Activated T-cell treated with anti-CD3 and anti-CD28 coated beads, Interleukin-2, amount 50 U/mL, for 4 hours (primary cell): ENCODE measurements at regions not wholly inside any gene's neighbourhood (a gene's known extent, or its start where the extent isn't known, plus 50 kb on each side); places are given as distances from the start of the nearest gene placed in this dataset.
"Not testable (repeated sequence)": the region's sequence is repeated elsewhere in the genome, so short reads cannot be mapped to it uniquely, and the experiment has no call there.

Experiments used
- ATAC-seq, 2 donors: fragments of 200-7000 bp; cut with Tn5 transposase; one replicate each; pipeline ENCODE4 v1.10.0; 2021
- DNase-seq: peaks from one replicate; pipeline ENCODE4 v3.0.0-alpha.2; 2020
- H3K27me3 Mint-ChIP-seq: one replicate; pipeline ENCODE4 v1.8.0; 2021; ENCODE audit warnings: low read depth, mixed read lengths
- H3K36me3 Mint-ChIP-seq: one replicate; pipeline ENCODE4 v1.8.0; 2022; ENCODE audit warnings: mixed read lengths; ENCODE audit not compliant: insufficient read depth
- H3K4me1 Mint-ChIP-seq: one replicate; pipeline ENCODE4 v1.8.0; 2021; ENCODE audit warnings: low read depth, mixed read lengths
- H3K4me3 Mint-ChIP-seq: one replicate; pipeline ENCODE4 v1.8.0; 2021; ENCODE audit warnings: mild to moderate bottlenecking, moderate library complexity, mixed read lengths
- H3K9me3 Mint-ChIP-seq: one replicate; pipeline ENCODE4 v1.8.0; 2021; ENCODE audit warnings: mixed read lengths

DNA sequence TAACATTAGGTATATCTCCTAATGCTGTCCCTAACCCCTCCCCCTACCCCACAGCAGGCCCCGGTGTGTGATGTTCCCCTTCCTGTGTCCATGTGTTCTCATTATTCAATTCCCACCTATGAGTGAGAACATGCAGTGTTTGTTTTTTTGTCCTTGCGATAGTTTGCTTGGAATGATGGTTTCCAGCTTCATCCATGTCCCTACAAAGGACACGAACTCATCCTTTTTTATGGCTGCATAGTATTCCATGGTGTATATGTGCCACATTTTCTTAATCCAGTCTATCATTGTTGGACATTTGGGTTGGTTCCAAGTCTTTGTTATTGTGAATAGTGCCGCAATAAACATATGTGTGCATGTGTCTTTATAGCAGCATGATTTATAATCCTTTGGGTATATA lies 164.5 kb downstream of the RPLP1 start:
- not testable (repeated sequence) for H3K27me3 Mint-ChIP-seq, H3K9me3 Mint-ChIP-seq, DNase-seq, H3K36me3 Mint-ChIP-seq, H3K4me3 Mint-ChIP-seq, ATAC-seq, H3K4me1 Mint-ChIP-seq

GRCh38 chr15:69623392-69624154 lies 171.0 kb downstream of the RPLP1 start:
- peaks cover 9% of the 10 kb centered on the region for H3K27me3 Mint-ChIP-seq
- H3K9me3 Mint-ChIP-seq = no peaks in the 10 kb centered on the region
- ATAC-seq (peak in 1 of 2 donors; percentile 78), DNase-seq (no peak)
- peaks cover 5% of the 10 kb centered on the region for H3K4me1 Mint-ChIP-seq
- no peaks in the 10 kb centered on the region for H3K36me3 Mint-ChIP-seq
- H3K4me3 Mint-ChIP-seq = no peak overlapping the region

DNA sequence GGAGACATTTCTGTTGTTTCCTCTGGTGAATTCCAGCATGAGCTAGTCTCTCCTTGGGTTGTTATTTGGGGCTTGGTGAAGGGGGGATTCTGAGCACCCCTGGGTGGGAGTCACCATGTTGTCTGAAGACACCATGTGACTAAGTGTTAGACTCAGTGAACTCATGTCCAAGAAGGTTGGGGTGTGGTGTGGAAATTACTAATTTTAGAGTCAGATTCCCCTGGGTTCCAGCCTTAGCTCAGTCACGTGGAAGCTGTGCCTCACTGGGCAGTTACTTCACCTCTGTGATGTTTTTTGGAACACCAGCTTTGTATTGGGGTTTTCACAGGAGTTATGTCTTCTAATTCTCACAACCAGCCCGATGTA lies 171.5 kb downstream of the RPLP1 start:
- peak in 1 of 2 donors; percentile 58 for ATAC-seq
- no peaks in the 10 kb centered on the region for H3K9me3 Mint-ChIP-seq
- peaks cover 5% of the 10 kb centered on the region for H3K4me1 Mint-ChIP-seq
- H3K27me3 Mint-ChIP-seq = peaks cover 9% of the 10 kb centered on the region
- no peaks in the 10 kb centered on the region for H3K36me3 Mint-ChIP-seq
- no peak overlapping the region for H3K4me3 Mint-ChIP-seq
- no peak for DNase-seq

- Mint-ChIP-seq H3K4me1 (peaks cover 5% of the 10 kb centered on the region), H3K27me3 (peaks cover 9% of the 10 kb centered on the region), H3K36me3 (no peaks in the 10 kb centered on the region), H3K9me3 (no peaks in the 10 kb centered on the region), H3K4me3 (no peak overlapping the region)
- DNase-seq (no peak), ATAC-seq (no peak)
Measured at GRCh38 chr15:69624816-69625215, 172.2 kb downstream of the RPLP1 start.

GRCh38 chr15:69625328-69625727 lies 172.7 kb downstream of the RPLP1 start:
- Mint-ChIP-seq H3K36me3 (no peaks in the 10 kb centered on the region), H3K4me3 (no peak overlapping the region), H3K27me3 (peaks cover 7% of the 10 kb centered on the region), H3K9me3 (no peaks in the 10 kb centered on the region), H3K4me1 (peaks cover 6% of the 10 kb centered on the region)
- ATAC-seq (no peak), DNase-seq (no peak)

DNA sequence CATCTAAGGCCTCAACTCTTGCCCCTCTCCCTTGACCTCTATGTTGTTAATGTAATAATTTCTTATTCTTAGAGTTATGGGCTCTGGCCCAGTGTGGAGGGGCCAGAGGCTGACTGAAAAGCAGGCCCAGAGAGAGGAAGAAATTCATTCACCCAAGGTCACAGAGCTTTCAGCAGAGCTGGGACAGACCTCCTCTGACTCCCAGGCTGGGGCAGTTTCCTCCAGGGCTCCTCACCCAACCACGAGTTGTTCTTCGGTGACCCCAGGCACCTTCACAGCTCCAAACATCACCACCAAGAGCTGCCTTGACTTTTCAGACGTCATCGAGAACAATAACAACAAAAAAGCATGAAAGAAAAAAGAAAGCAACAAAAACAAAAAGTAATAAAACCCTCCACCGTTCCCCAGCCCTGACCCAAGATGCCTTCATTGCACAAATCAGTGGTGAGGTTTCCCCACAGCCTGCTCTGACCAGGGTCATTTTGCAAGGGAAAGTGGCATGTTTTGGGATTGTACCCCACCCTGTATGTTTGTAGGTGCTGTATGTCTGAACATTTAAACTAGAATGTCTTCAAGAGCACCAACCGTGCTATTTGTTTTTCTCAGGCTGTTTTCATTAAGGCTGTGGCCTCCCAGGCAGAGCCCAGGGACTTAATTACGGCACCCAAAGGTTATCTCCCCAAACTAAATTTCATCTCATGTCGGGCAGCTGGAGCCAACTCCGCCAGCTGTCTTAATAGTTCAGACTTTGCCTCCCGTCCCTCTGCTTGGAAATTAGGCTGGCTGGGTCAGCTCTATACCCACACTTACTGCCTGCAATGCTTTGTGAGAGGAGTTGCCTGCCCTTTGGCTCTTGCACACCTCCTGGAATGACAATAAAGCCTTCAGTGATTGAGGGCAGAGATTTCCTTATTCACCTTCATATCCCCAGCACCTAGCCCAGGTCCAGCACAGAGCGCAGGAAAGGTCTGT lies 173.8 kb downstream of the RPLP1 start:
- ATAC-seq (no peak), DNase-seq (no peak)
- Mint-ChIP-seq H3K36me3 (no peaks in the 10 kb centered on the region), H3K4me3 (no peak overlapping the region), H3K9me3 (no peaks in the 10 kb centered on the region), H3K4me1 (peaks cover 10% of the 10 kb centered on the region), H3K27me3 (peaks cover 16% of the 10 kb centered on the region)

DNA sequence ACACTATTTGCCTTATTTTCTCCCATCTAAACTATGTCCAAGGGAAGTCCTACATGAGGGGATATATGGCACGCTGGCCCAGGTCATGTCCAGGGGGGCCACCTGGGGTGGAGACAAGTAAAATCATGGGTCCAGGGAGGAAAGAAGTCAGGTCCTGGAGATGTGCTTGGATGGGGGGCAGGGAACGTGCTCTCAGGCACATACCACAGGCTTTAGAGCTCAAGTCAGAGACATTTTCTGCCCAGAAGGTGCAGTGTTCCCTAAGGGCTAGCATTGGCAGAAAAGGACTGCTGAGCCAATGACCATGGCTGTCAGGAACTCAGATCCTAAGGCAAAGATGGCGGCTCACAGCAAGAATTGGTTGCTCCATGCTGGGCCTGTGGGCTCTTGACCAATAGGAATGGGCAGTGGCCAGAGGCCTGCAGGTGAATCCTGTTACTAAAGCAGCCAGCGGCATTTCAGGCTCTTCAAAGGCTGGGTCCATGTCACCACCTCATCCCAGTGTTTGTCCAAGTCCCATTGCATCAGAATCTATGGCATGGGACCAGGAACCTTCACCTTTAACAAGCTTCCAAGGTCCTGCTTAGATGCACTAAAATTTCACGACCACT lies 175.0 kb downstream of the RPLP1 start:
- Mint-ChIP-seq H3K9me3 (no peaks in the 10 kb centered on the region), H3K4me3 (no peak overlapping the region), H3K4me1 (peaks cover 10% of the 10 kb centered on the region), H3K36me3 (no peaks in the 10 kb centered on the region), H3K27me3 (peaks cover 20% of the 10 kb centered on the region)
- ATAC-seq = no peak
- no peak for DNase-seq

DNA sequence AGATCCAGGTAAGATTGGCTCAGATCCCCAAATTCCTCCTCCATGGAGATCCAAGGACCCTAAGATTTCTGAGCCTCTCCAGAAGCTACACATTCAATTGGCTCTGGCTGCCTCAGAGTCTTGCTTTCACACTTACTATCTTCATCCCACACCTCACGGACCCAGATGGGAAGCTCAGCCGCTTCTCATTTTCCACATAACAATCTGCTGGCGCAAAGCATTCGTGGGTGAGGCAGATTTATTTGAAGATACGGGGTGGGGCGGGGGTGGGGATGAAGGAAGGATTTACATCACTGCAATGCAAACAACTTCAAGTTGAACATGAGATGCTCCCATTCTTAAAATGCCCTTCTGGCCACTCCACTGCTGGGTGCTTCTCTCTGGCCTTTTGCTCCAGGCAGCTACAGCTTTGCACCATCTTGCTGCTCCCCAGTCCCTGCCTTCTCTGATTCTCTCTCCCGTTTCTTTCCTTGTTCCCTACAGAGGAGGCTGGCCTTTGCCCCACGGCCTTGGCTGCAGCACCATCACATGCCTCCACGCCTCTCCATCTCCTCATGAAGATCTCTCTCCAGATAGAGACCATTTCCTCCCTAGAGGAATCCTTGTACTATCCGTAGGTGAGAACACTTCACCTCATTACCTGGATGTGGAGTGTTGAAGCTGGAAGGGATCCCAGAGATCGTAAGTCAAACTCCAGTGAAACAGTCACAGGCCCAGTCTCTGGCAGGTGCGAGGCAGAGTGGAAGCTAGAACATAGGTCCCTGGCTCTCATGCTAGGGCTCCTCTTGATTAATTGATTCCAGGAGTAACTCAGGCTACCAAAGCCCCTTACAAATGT lies 175.9 kb downstream of the RPLP1 start:
- no peaks in the 10 kb centered on the region for H3K36me3 Mint-ChIP-seq
- DNase-seq (no peak), ATAC-seq (no peak)
- H3K27me3 Mint-ChIP-seq = peaks cover 20% of the 10 kb centered on the region
- no peak overlapping the region for H3K4me3 Mint-ChIP-seq
- no peaks in the 10 kb centered on the region for H3K9me3 Mint-ChIP-seq
- H3K4me1 Mint-ChIP-seq = peaks cover 12% of the 10 kb centered on the region

- Mint-ChIP-seq H3K9me3 (no peaks in the 10 kb centered on the region), H3K4me3 (no peak overlapping the region), H3K36me3 (no peaks in the 10 kb centered on the region), H3K27me3 (peaks cover 22% of the 10 kb centered on the region), H3K4me1 (peaks cover 7% of the 10 kb centered on the region)
- DNase-seq (peak; percentile 8), ATAC-seq (peak in 1 of 2 donors; percentile 10)
Measured at GRCh38 chr15:69629631-69630161, 177.1 kb downstream of the RPLP1 start.

- peaks cover 22% of the 10 kb centered on the region for H3K27me3 Mint-ChIP-seq
- no peak for ATAC-seq
- H3K4me3 Mint-ChIP-seq = no peak overlapping the region
Measured at GRCh38 chr15:69631005-69631404, 178.4 kb downstream of the RPLP1 start.

GRCh38 chr15:69631978-69632377 lies 179.4 kb downstream of the RPLP1 start:
- Mint-ChIP-seq H3K36me3 (no peaks in the 10 kb centered on the region), H3K27me3 (peaks cover 22% of the 10 kb centered on the region), H3K9me3 (no peaks in the 10 kb centered on the region), H3K4me3 (no peak overlapping the region), H3K4me1 (peaks cover 7% of the 10 kb centered on the region)
- DNase-seq (no peak), ATAC-seq (no peak)

More at GRCh38 chr15:69631005-69631404, 178.4 kb downstream of the RPLP1 start:
- Mint-ChIP-seq H3K4me1 (peaks cover 7% of the 10 kb centered on the region), H3K36me3 (no peaks in the 10 kb centered on the region), H3K9me3 (no peaks in the 10 kb centered on the region)
- no peak for DNase-seq

- peaks cover 22% of the 10 kb centered on the region for H3K27me3 Mint-ChIP-seq
- no peak overlapping the region for H3K4me3 Mint-ChIP-seq
- H3K4me1 Mint-ChIP-seq = peaks cover 7% of the 10 kb centered on the region
- ATAC-seq (no peak), DNase-seq (no peak)
- peaks cover under 1% of the 10 kb centered on the region for H3K9me3 Mint-ChIP-seq
- no peaks in the 10 kb centered on the region for H3K36me3 Mint-ChIP-seq
Measured at GRCh38 chr15:69634860-69635259, 182.2 kb downstream of the RPLP1 start.

DNA sequence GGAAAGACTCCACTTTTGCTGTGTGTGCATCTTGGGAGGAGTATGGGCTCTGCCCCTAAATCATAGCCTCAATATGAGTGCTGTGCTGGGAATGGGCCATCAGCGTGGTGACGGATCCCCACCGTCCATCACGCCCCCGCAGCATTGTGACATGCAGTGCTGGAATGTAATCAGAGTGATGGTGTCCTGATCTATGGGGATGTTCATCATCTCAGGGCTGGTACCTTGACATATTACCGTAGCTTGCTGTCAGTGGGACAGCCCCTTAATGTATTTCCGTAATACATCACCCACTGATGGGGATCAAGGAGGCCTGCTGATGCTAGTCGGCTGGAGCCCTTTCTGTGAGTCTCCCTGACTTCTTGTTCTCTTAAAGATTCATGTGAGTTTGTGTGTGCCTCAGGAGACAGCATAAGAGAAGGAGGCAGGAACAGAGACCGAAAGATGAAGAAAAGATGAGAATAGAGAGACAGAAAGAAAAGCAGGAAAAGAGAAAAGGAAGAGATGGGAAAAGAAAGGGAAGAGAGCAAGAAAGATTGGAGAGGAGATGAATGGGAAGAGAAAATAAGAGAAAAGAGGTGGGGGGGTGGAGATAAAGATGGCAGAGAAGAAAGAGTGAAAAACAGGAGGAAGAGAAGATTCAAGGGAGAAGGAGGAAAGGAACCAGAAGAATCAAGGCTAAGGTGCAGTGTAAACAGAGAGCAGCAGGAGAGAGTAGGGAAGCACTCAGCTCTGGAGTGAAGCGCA lies 183.7 kb downstream of the RPLP1 start:
- H3K36me3 Mint-ChIP-seq = no peaks in the 10 kb centered on the region
- H3K27me3 Mint-ChIP-seq = peaks cover 10% of the 10 kb centered on the region
- H3K9me3 Mint-ChIP-seq = peaks cover 14% of the 10 kb centered on the region
- no peak overlapping the region for H3K4me3 Mint-ChIP-seq
- ATAC-seq (no peak), DNase-seq (no peak)
- H3K4me1 Mint-ChIP-seq = peaks cover 2% of the 10 kb centered on the region
